NCI-H345 treated with DMSO at 0.1 percent for 48 hours (cell line): ENCODE measurements at regions not wholly inside any gene's neighbourhood (a gene's known extent, or its start where the extent isn't known, plus 50 kb on each side); places are given as distances from the start of the nearest gene placed in this dataset.

Source experiments
- DNase-seq: peaks from one replicate; lab custom pipeline; 2025; ENCODE audit not compliant: unreplicated experiment; lab: John Stamatoyannopoulos, UW

DNA sequence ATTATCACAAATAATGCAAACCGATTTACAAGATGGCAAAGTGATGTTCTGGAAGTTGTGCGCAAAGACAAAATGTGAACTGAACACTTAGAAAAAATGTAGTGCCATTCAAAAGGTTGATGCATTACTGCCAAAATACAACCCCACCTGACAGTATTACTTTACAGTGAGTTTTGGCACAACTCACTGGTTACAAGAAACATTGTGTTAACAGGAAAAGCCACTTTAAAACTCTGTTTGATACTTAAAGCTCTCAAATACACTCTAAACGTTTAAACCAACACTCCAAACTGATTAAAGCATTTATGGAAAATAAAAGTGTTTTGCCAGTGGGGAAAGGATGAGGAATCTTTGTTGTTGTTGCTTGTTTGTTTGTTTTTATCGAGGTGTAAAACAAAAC, 173.4 kb upstream of the SATB2 start:
- DNase-seq, result no peak

DNA sequence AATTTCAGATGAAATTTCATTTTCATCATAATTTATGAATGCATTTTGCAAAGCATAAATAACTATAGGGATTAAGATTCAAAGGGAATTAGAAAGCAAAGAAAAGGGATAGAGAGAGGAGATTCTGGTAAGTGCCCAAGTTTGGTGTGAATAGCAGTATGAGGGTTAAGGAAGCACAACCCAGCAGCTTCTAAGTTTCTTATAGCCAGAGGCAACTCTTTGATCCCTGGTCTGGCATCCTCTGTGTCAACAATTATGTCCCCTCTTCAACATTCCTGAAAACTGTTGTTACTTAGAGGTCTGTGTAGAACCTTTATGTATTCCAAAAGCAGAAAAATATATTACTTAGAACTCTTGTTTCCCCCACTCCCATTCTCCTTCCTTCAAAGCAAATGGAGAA, 171.6 kb upstream of the SATB2 start:
- DNase-seq, result no peak

DNA sequence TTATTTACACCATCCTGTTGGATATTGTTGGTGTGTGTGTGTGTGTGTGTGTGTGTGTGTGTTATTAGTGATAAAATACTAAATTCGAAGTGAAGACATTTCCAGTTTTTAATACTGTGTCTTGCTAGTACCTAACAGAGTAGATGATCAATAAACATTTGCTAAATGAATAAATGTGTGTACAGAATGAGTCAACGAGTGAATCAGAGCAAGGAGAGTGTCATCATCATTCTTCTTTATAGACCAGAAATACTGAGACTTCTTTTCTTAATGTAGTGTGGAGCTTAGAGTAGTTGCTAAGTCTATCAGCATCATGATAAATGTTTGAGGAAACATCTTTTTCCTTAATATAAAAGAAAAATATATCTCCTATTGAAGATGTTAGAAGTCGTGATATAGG, 169.7 kb upstream of the SATB2 start:
- DNase-seq, result no peak

DNA sequence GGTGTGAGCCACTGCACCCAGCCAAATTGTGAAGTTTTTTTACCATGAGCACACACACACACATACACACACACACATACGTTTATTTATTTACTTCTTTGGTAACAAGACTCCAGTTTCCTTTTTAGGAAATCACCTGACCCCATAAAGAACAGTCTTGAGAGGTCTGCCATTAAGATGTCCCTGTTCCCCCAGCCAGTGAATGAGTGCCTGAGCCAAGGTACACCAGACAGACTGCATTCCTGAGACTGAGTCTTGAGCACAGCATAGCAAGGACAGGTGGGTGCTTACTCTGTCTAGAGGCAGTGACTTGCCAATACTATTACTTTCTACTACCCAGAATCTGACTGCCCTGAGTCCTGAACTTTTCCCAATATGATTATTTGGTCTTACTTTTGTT, 167.2 kb upstream of the SATB2 start:
- DNase-seq, result no peak

DNA sequence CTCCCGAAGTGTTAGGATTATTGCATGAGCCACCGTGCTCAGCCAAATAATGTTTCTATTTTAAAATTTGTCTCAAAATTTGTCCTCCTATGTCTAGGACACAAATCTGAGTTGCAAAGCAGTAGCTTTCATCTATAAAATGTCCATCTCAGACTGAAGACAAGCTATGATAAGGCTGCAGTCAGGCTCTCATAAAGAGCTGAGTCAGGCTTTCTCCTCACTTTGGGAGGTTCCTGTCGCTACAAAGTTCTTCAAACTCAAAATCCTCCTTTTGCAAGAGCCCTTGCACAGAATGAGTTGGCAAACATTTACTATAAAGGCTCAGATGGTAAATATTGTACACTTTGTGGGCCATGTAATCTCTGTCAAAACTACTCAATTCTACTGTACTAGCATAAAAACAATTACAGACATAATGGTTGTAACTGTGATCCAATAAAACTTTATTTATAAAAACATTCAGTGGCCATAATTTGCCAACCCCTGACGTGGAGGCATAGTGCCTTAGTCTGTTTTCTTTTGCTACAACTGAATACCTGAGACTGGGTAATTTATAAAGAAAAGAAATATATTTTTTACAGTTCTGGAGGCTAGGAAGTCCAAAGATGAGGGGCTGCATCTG, 154.9 kb upstream of the SATB2 start:
- DNase-seq, result no peak

DNA sequence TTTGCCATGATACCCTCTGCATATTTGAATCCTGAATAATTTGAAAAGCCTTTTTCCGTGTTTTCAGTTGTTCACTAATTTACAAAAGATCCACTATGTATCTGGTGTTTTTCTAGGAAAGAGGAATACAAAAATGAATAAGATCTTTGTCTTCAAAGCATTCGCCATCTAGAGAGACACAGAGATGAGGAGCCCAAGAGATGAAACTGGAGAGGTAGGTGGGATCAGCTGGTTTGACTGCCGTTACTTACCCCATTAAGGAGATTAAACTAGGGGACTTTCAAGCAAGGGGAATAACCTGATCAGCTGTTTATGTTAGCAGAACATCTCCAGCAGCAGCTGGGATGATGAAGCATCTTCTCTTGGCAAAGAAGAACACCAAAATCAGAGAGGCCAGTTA, 150.2 kb upstream of the SATB2 start:
- no peak for DNase-seq

DNA sequence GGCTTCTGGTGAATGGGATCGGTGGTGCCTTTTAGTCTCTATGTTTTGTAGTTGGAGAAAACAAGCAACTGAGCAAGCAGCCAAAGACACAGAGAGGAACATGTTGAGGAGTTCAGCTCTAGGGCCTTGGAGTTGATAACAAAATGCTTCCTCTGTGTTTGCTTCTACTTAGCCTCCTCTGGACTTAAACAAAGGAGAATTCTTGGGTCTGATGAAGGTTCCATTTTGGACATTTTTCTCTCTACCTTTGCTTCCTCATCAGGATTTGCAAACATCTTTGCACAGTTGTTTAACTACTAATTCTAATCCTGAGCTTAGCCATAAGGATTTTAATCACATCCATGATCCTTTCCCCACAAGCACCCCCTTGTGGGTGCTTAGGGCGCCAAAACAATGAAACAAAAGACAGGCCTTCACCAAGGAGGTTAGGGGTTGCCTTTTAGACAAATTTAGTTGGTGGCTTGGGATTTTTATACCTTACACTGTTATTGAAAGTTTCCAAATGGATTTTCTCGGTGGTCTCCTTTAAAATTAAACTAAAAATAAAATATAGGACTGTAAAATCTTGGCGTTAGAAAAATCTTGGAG, 148.5 kb upstream of the SATB2 start:
- no peak for DNase-seq

DNA sequence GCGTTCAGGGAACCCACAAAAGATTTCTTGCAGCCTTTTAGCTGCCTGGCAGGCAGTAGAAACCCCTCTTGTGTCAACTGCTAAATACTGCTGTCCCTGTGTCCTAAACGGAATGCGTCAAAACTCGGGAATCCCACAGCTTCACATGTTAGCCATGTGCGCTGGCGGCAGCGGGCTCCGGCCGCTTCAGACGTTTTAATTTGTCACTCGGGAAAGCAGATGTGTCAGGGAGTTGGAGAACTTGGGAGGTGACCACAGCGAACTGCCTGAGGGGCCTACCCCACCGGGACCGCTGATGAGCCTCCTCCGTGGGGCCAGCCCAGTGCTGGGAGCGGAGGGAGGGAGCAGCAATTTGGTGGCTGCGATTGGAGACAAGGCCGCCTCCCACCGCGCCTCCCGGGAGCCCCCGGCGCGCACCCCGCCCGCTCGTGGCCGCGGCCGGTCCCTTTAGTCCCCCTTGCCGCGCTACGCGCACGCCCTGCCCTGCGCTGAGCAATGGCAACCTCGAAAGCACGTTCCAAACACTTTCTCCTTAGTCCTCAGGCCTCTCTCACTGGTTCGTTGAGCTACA, 146.1 kb upstream of the SATB2 start:
- DNase-seq, result no peak

DNA sequence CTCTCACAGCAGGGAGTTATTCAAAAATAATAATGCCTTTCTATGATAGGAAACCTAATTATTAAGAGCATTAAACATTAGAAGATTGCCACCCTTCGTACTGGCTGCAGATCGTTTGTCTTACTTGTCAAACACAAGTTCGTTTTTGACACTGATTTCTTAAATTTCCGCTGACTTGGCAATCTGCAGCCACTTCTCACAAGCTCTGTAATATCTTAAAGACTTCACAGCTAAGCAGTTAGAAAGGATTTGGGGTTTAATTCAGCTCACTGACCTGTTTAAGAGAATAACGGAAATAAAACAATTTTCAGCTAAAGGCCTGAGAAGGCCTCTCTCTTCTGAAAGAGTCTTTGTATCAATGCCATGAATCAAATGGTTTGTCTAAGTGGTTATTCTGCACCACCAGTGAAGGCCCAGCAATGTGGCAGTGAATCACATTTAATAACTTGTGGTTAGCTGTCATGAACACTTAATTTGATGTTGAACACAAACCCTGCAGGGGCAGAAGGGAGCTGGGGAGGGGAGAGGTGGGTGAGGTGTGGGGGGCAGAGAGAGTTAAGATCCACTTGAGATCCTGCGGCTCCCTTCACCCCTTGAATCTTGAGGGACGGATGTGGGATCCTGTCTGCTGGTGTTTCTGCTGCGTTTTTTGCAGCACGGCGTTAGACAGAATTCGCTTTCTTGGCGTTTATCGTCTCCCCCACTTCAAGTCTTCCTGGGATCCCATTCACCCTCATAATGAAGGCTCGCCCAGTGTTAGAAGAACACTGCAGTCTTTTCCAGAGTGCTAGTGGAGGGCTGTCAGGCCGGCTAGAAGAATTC, 145.4 kb upstream of the SATB2 start:
- no peak for DNase-seq

DNA sequence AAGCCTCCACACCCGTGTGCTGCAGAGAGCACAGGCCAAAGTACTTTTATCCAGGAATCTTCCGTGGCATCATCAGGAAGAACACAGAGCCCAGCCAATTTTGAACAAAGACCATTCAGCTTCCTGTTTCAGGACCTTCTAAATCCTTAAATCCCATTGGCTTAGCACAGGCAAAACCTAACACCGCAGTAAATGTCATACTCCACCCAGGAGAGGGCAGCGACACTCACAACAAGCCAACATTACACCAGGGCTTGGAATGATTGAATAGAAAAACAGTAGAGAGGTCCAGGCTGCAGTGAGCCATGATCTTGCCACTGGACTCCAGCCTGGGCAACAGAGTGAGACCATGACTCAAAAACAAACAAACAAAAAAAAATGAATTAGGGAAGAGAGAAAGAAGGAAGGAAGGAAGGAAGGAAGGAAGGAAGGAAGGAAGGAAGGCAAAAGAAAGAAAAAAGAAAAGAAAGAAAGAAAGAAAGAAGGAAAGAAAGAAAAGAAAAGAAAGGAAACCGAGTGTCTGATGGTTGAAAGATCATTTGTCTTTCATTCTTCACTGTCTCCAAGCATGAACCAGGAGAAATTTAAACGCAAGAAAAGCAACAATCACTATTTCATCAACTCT, 144.6 kb upstream of the SATB2 start:
- DNase-seq, result no peak

DNA sequence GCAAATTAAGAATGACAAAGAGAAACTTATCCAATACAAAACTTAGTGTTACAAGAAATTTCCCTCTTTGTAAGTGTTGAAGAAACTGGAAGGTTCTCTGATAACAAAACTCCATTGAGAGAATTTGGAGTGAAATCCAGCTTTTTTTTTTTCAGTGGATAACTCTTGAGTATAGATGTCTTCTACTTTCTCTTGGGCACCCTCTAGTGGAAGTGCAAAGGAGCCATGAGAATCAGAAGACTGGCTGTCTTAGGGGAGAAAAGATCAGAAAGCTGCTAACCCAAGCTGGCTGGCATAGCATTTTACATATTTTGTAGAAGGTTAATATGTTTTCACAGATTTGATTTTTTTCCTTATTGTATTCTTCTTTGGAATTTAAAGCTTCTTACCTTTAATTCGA, 138.8 kb upstream of the SATB2 start:
- peak; percentile 7 for DNase-seq

DNA sequence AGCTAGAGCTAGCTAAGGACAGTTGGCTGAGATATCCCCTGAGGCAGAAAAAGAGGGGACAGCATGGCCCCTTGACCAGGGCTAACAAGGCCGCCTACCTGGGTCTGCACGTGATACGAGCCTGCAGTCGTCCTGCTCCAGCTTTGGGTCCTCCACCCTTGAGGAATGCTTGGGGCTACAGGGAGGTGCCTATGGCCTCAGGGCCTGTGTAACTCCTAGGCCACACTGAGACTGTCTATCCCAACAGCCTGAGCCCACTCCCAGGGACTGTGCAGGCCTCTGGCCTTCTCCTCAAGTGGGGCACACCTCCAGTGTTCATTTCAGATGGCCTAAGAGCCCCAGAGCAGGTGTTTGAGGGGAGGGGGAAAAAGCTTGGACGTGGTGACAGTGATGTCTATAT, 136.7 kb upstream of the SATB2 start:
- no peak for DNase-seq

DNA sequence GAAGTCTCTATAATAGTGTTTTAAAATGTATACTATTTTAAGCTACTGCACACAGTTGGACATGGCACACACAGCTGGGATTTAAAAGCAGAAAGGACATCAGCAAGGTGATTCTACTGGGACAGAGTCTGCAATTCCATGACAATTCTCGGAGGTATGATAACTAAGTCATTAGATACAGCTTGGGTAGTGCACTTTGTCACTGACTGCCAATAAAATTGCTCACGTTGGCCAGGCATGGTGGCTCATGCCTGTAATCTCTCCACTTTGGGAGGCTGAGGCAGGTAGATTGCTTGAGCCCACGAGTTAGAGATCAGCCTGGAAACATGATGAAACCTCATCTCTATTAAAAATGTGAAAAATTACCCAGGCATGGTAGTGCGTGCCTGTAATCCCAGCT, 134.1 kb upstream of the SATB2 start:
- DNase-seq, result no peak

DNA sequence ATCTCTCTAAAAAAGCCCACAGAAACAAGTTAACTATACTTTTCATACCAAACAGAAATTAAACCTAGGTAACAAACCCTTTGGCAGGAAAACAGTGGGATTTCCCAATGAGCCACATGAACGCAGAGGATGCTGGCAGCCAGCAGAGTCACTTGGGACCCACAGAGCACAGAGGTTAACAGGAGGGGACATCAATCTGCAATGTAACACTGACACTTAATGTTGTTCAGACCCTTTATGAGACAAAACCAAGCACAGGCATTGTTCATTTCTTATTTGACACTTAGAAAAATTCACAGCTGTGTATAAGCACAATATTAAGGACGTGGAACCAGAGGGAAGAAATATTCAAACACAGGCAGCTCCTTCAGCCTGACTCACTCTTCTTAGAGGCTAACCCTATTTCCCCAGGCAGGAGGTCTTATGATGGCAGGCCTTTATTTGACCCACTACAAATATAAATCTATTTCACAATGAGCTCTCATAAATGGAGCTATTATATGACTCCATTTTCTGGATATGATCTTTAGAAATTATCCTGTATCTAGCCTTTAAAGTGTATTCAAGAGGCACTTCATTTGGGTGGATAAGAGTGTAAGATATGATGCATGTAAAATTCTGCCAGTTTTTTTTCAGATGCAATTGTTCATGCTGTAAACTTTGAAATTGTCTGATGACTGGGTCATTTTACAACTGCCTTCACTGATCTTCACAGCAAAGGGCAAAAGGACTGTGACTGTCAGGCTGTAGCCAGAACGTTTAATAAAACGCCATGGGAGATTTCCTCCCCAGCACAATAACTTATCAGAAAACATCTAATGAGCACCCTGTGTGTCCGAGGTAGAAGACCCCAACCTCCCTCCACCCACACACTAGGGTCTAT, 132.8 kb upstream of the SATB2 start:
- DNase-seq, result no peak

DNA sequence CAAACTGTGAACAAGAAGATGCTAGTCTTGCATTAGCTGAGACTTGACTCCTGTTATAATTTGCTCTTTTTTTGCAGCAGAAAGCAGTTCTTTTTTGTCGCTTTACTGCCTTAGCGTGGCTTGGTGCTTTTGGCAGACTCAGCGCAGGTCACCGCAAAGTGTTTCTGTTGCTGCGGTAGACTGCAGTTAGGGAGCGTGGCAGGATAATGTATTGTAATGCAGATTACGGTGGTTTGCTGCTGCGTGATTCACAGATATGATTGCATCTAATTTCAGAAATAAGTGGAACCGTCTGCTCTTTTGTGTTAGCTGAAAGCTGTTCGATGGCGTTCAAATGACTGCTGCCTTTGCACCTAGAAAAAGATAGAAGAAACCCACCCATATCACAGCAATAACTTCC, 131.6 kb upstream of the SATB2 start:
- DNase-seq, result no peak

DNA sequence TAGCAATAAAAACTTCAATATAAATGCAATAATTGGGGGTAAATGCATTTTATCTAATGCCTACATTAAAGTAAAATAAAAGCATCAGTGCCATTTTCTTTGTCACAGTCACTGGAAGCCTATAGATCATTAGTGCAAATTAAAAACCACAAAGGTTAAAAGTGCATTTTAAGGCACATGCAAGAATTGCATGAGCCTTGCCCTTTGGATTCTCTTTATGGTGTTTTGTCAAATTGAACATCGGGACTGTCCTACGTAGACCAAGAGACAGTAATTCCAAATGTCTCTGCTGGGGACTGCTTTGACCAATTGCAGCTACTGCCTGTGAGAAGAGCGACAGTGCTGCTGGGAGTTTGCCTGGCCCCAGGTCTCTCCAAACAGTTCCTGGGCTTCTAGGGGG, 130.3 kb upstream of the SATB2 start:
- no peak for DNase-seq

DNA sequence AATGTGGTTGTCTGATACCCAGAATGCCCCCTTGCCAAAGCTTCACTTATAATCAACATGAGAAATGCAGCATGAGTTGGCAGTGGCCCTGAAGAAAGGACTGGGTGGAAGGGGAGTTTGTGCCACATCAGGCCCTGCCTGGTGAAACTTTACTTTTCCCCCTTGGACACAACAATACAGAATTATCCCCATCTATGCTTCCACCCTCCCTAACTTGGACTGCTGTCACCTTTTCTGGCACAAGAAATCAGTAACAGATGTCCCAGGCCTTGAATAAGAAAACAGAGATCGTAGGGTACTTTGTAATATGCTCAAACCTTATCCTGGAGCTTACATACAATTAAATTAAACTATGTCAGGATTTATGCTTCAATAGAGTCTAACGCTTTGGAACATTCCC, 128.9 kb upstream of the SATB2 start:
- no peak for DNase-seq

DNA sequence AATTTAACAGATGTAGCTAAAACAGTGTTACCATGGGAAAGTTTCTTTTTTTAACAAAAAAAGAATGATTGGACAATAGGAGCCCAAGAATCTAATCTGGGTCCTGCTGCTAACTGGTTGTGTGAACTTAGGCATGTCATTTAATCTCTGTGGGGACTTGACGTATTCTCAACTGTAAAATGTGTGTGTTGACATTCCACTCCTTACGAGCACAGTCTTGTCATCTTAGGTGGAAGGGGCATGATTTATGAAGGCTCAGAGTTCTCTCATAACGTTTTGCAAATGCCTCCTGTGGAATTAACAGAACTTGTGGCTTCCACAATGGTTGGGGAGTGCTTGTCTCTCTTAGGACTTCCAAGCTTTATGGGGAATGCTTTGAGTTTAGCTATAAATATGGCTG, 125.9 kb upstream of the SATB2 start:
- no peak for DNase-seq

DNA sequence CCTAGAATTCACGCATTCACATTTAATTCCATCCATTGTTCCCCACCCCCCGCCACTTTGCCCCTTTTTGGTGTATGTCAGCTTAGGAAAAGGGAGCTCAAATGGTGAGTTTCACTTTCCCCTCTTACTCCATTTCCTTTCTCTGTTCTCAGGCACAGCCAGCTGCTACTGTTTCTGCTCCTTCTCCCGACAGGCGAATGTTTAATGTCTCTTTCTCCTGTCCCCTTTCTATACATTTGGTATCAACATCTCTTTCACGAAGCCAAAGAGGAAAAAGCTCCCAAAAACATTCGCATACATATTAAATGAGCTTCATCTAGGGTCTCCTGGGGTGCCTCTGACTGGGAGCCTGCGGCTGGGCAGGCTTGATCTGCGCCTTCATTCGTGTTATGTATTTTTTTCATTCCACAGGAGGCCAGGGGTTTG, 124.2 kb upstream of the SATB2 start:
- no peak for DNase-seq

DNA sequence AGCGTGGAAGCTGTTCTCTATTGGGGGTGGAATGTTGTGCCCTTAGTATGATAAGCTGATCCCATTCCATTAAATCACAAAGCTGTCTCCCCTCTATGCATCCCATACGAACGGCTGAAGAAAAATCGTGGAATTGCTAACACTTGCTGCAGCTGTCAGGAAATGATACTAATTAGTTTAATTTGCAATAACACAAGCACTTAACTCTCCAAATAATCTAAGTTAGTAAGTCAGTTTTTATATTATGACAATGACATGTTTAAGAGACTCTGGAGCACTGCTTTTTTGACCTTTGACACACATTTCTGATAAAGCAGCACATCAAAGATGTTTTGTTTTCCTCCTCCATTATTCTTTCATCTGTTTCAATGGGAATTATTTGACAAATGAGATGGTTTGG, 123.7 kb upstream of the SATB2 start:
- DNase-seq, result no peak

DNA sequence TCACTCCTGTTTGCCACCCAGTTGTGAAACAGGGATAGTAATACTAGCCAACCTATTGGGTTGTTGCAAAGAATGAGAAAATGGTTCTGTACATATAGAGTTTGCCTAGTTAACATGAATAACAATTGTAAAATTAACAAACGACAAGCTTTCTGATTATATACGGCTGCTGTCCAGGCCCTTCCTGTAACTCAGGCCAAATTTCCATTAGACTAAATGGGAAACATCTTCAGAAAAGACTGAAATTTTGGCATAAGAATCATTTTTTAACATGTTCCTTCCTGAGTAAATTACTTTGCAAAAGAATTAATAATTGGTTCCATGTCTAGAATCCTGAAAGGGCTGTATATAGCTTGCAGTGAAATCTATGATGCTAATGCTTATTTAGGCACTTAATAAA, 117.7 kb upstream of the SATB2 start:
- DNase-seq, result no peak
